K562 (cell line): ENCODE measurements at regions not wholly inside any gene's neighbourhood (a gene's known extent, or its start where the extent isn't known, plus 50 kb on each side); places are given as distances from the start of the nearest gene placed in this dataset.

Experiments used
- ATAC-seq: fragments of 200-7000 bp; cut with Tn5 transposase; 3 replicates; pipeline ENCODE4 v1.9.1; 2020; ENCODE audit warnings: moderate library complexity
- BruUV-seq: library from RNA; stranded (reverse); fragments of 400-500 nt; replicated peaks from 2 replicates; lab custom pipeline; 2021; lab: Mats Ljungman, UMichigan
- CTCF ChIA-PET: fragments of 300-600 bp; formaldehyde crosslinking; extraction: SDS; loops from one replicate; lab custom pipeline; 2021; ENCODE audit warnings: low intra/inter-chr PET ratio; lab: Yijun Ruan, JAX
- POLR2A ChIA-PET: fragments of 300-600, 350-650 bp; sonication (Branson Sonifier 250); formaldehyde crosslinking; extraction: SDS; loops from one replicate; lab custom pipeline; 2021; ENCODE audit warnings: antibody characterized with exemption, inconsistent platforms; lab: Yijun Ruan, JAX
- DNase-seq, 4 experiments: peaks; one replicate each; pipeline versions ENCODE4 v3.0.0 to v3.0.0-alpha.2; 2011 to 2018; ENCODE audit warnings: low spot score in 3 of 4, mixed read lengths in 3 of 4; ENCODE audit errors: extremely low read depth in 1 of 4
- FAIRE-seq: peaks from 2 replicates; lab custom pipeline; 2011; peaks lifted over from hg19 to GRCh38; lab: Jason Lieb, UNC
- H2AFZ ChIP-seq: 2 replicates; pipeline ENCODE4 v1.6.0; 2011; ENCODE audit warnings: low read depth, low read length, control low read depth, inconsistent platforms
- H3K27ac ChIP-seq: fragments of 200-600 bp; 3 replicates; pipeline ENCODE4 v1.8.0; 2011; ENCODE audit warnings: low read depth, mild to moderate bottlenecking, control low read depth, inconsistent platforms, low read length, moderate library complexity, mixed read lengths; ENCODE audit errors: extremely low read depth
- H3K27me3 ChIP-seq, 2 experiments: fragments of 300-600 bp in 1 of 2; 2 replicates in 1 of 2; 3 replicates in 1 of 2; pipeline versions ENCODE4 v1.6.0 to v1.8.0; 2011; ENCODE audit warnings: inconsistent platforms in 2 of 2, low read length in 2 of 2, mild to moderate bottlenecking in 1 of 2, mixed read lengths in 1 of 2, moderate library complexity in 1 of 2; ENCODE audit not compliant: control insufficient read depth in 2 of 2, insufficient read depth in 2 of 2
- H3K36me3 ChIP-seq: fragments of 300-600 bp; 3 replicates; pipeline ENCODE4 v1.8.0; 2011; ENCODE audit warnings: mild to moderate bottlenecking, low read length, inconsistent platforms; ENCODE audit not compliant: control insufficient read depth, insufficient read depth
- H3K4me1 ChIP-seq, 2 experiments: fragments of 200-600 bp in 1 of 2; replicated peaks in 1 of 2; 2 replicates in 1 of 2; 3 replicates in 1 of 2; pipeline versions ENCODE4 v1.5.1 to v1.8.0; 2011; ENCODE audit warnings: inconsistent platforms in 2 of 2, low read length in 2 of 2, mild to moderate bottlenecking in 1 of 2, mixed read lengths in 1 of 2, moderate library complexity in 1 of 2; ENCODE audit not compliant: control insufficient read depth in 2 of 2, insufficient read depth in 2 of 2
- H3K4me2 ChIP-seq: 2 replicates; pipeline ENCODE4 v1.6.1; 2011; ENCODE audit warnings: low read length, control low read depth, inconsistent platforms, mixed read lengths; ENCODE audit not compliant: insufficient read depth
- H3K4me3 ChIP-seq: fragments of 200-600 bp; sonication (generic), shearing (Covaris generic); 2 replicates; pipeline ENCODE4 v1.5.1; 2016; ENCODE audit warnings: control low read depth, inconsistent platforms
- H3K79me2 ChIP-seq: fragments of 200-600 bp; 3 replicates; pipeline ENCODE4 v1.8.0; 2011; ENCODE audit warnings: low read length, inconsistent platforms; ENCODE audit not compliant: control insufficient read depth, insufficient read depth
- H3K9ac ChIP-seq, 2 experiments: 2 replicates each; pipeline versions ENCODE4 v1.6.0 to v1.6.1; 2011; ENCODE audit warnings: low read depth in 2 of 2, low read length in 2 of 2, control low read depth in 1 of 2, inconsistent platforms in 1 of 2, mild to moderate bottlenecking in 1 of 2, mixed read lengths in 1 of 2; ENCODE audit not compliant: insufficient read depth in 1 of 2
- H3K9me1 ChIP-seq: one replicate; pipeline ENCODE4 v1.6.0; 2011; ENCODE audit warnings: inconsistent platforms, mild to moderate bottlenecking, low read length, moderate library complexity; ENCODE audit not compliant: control insufficient read depth, insufficient read depth
- H3K9me3 ChIP-seq: replicated peaks from 2 replicates; pipeline ENCODE4 v1.5.1; 2011; ENCODE audit warnings: low read depth, low read length, inconsistent platforms; ENCODE audit not compliant: control insufficient read depth, insufficient read depth
- H4K20me1 ChIP-seq: replicated peaks from 2 replicates; pipeline ENCODE4 v1.6.1; 2011; ENCODE audit warnings: low read length, inconsistent platforms, mixed read lengths; ENCODE audit not compliant: control insufficient read depth, insufficient read depth
- ATF3 ChIP-seq, 2 experiments: fragments of 450-650 bp in 1 of 2; sonication (generic) in 1 of 2; formaldehyde crosslinking in 1 of 2; IDR thresholded peaks in 1 of 2; conservative IDR thresholded peaks in 1 of 2; 2 replicates each; pipeline versions ENCODE4 v1.6.1 to v1.8.1; 2016 to 2023; ENCODE audit warnings: mild to moderate bottlenecking in 2 of 2, moderate library complexity in 2 of 2, inconsistent platforms in 1 of 2, missing genetic modification reagents in 1 of 2
- CAMTA2 ChIP-seq: fragments of 250-450 bp; sonication (Bioruptor Pico); conservative IDR thresholded peaks from 2 replicates; pipeline ENCODE4 v1.5.1; 2022
- GABPB1 ChIP-seq: sonication (generic); formaldehyde crosslinking; IDR thresholded peaks from 2 replicates; pipeline ENCODE4 v1.8.0; 2022; ENCODE audit warnings: mild to moderate bottlenecking, missing genetic modification reagents
- HMGN3 ChIP-seq: IDR thresholded peaks from 2 replicates; pipeline ENCODE4 v1.6.1; 2011; ENCODE audit warnings: borderline replicate concordance, low read depth, mild to moderate bottlenecking, mixed read lengths, low read length; ENCODE audit not compliant: insufficient read length; ENCODE audit errors: extremely low read depth
- HNRNPK ChIP-seq: fragments of 200-400 bp; formaldehyde crosslinking; IDR thresholded peaks from one replicate; pipeline ENCODE4 v1.6.1; 2018; ENCODE audit warnings: mild to moderate bottlenecking, low read depth, low read length; ENCODE audit not compliant: poor library complexity, severe bottlenecking
- MBD2 ChIP-seq: sonication (generic); IDR thresholded peaks from 2 replicates; pipeline ENCODE4 v1.6.1; 2016; ENCODE audit warnings: low read depth, borderline replicate concordance
- OTX1 ChIP-seq: fragments of 450-650 bp; formaldehyde crosslinking; IDR thresholded peaks from 2 replicates; pipeline ENCODE4 v1.4.0; 2022; ENCODE audit warnings: mild to moderate bottlenecking
- RAD51 ChIP-seq: fragments of 450-650 bp; IDR thresholded peaks from 2 replicates; pipeline ENCODE4 v1.7.1; 2016; ENCODE audit warnings: low read depth, mild to moderate bottlenecking, borderline replicate concordance
- RBFOX2 ChIP-seq: fragments of 200-400 bp; formaldehyde crosslinking; IDR thresholded peaks from 2 replicates; pipeline ENCODE4 v1.6.1; 2017; ENCODE audit warnings: low read depth, mild to moderate bottlenecking, low read length, moderate library complexity
- RFX5 ChIP-seq: IDR thresholded peaks from 2 replicates; pipeline ENCODE4 v1.6.1; 2011; ENCODE audit warnings: low read depth, mild to moderate bottlenecking, improper control_type of control experiment, low read length
- TRIM24 ChIP-seq, 2 experiments: fragments of 450-650 bp; IDR thresholded peaks; 2 replicates each; pipeline ENCODE4 v1.6.1; 2016
- USF2 ChIP-seq: sonication (generic); formaldehyde crosslinking; IDR thresholded peaks from 2 replicates; pipeline ENCODE4 v1.5.0; 2020; ENCODE audit warnings: missing genetic modification reagents
- ZNF561 ChIP-seq: fragments of 450-650 bp; formaldehyde crosslinking; conservative IDR thresholded peaks from 2 replicates; pipeline ENCODE4 v1.4.0; 2020; ENCODE audit warnings: mild to moderate bottlenecking, moderate library complexity
- ZNF766 ChIP-seq: fragments of 200-800 bp; sonication (Bioruptor generic); conservative IDR thresholded peaks from 2 replicates; pipeline ENCODE4 v1.6.1; 2016; ENCODE audit warnings: missing genetic modification characterization, missing compliant biosample characterization
- in situ Hi-C: fragments of 300-500 bp; cut with MboI; formaldehyde crosslinking; loops from 4 replicates; pipeline ENCODE4 v1.15.0; 2018; ENCODE audit warnings: inconsistent platforms, mixed read lengths
- intact Hi-C: fragments of 100-400 bp; cut with micrococcal nuclease; formaldehyde crosslinking; loops from 2 replicates; pipeline ENCODE4 v1.14.2; 2022

GRCh38 chr3:71991046-71991445 lies 206.1 kb upstream of the PROK2 start (continued):
- TF ChIP-seq ATF3 (IDR thresholded peaks at IDR 0.05) (peak; percentile 56), ATF3 (CRISPR knock-in tag; conservative IDR thresholded peaks at IDR 0.05) (no peak), ZNF766 (CRISPR knock-in tag) (peak; percentile 89), HNRNPK (no peak), TRIM24 (IDR thresholded peaks at IDR 0.05) (0 out of 4 replicates have a peak, but pooled peaks of 1 of the 2 experiments have one; percentile 44)

GRCh38 chr3:71990545-71990944 lies 205.6 kb upstream of the PROK2 start:
- Histone ChIP-seq H3K9me3 (no peaks in the 10 kb centered on the region), H3K4me1 (peaks cover 0 to 4% of the 10 kb centered on the region in 2 experiments; a peak in 2 of 5 replicates), H2AFZ (no peak overlapping the region), H3K4me2 (no peak overlapping the region), H3K4me3 (no peak overlapping the region), H3K36me3 (no peaks in the 10 kb centered on the region), H4K20me1 (no peaks in the 10 kb centered on the region), H3K79me2 (no peaks in the 10 kb centered on the region), H3K9me1 (no peaks in the 10 kb centered on the region), H3K9ac (no peak overlapping the region), H3K27ac (no peak overlapping the region), H3K27me3 (no peaks in the 10 kb centered on the region)
- in situ Hi-C loops: no loop called here
- no peak for DNase-seq
- ATAC-seq: no peak
- intact Hi-C loops: no loop called here
- ChIA-PET CTCF (no interaction called here), POLR2A (interaction anchor here (0.8 kb wide), 1 partner anchor 11 kb away, joined by 3 read pairs; no protein-coding TSS in a partner anchor)
- no peak for FAIRE-seq
- BruUV-seq: no TSS peak
- no peak for TF ChIP-seq RBFOX2
- no peak for TF ChIP-seq RFX5
- no peak for TF ChIP-seq OTX1 (CRISPR knock-in tag)
- no peak for TF ChIP-seq HMGN3
- TF ChIP-seq MBD2: no peak
- no peak for TF ChIP-seq GABPB1 (CRISPR knock-in tag)
- TF ChIP-seq ZNF766 (CRISPR knock-in tag): no peak
- no peak for TF ChIP-seq CAMTA2 (CRISPR knock-in tag)
- TF ChIP-seq RAD51: no peak
- no peak for TF ChIP-seq ZNF561 (CRISPR knock-in tag)
- TF ChIP-seq USF2 (CRISPR knock-in tag): no peak
